K562 (cell line): ENCODE measurements at regions not wholly inside any gene's neighbourhood (a gene's known extent, or its start where the extent isn't known, plus 50 kb on each side); places are given as distances from the start of the nearest gene placed in this dataset.

Experiments
- ATAC-seq: fragments of 200-7000 bp; cut with Tn5 transposase; 3 replicates; pipeline ENCODE4 v1.9.1; 2020; ENCODE audit warnings: moderate library complexity
- BruUV-seq: library from RNA; stranded (reverse); fragments of 400-500 nt; replicated peaks from 2 replicates; lab custom pipeline; 2021; lab: Mats Ljungman, UMichigan
- CTCF ChIA-PET: fragments of 300-600 bp; formaldehyde crosslinking; extraction: SDS; loops from one replicate; lab custom pipeline; 2021; ENCODE audit warnings: low intra/inter-chr PET ratio; lab: Yijun Ruan, JAX
- POLR2A ChIA-PET: fragments of 300-600, 350-650 bp; sonication (Branson Sonifier 250); formaldehyde crosslinking; extraction: SDS; loops from one replicate; lab custom pipeline; 2021; ENCODE audit warnings: antibody characterized with exemption, inconsistent platforms; lab: Yijun Ruan, JAX
- DNase-seq, 4 experiments: peaks; one replicate each; pipeline versions ENCODE4 v3.0.0 to v3.0.0-alpha.2; 2011 to 2018; ENCODE audit warnings: low spot score in 3 of 4, mixed read lengths in 3 of 4; ENCODE audit errors: extremely low read depth in 1 of 4
- FAIRE-seq: peaks from 2 replicates; lab custom pipeline; 2011; peaks lifted over from hg19 to GRCh38; lab: Jason Lieb, UNC
- H2AFZ ChIP-seq: 2 replicates; pipeline ENCODE4 v1.6.0; 2011; ENCODE audit warnings: low read depth, low read length, control low read depth, inconsistent platforms
- H3K27ac ChIP-seq: fragments of 200-600 bp; 3 replicates; pipeline ENCODE4 v1.8.0; 2011; ENCODE audit warnings: low read depth, mild to moderate bottlenecking, control low read depth, inconsistent platforms, low read length, moderate library complexity, mixed read lengths; ENCODE audit errors: extremely low read depth
- H3K27me3 ChIP-seq, 2 experiments: fragments of 300-600 bp in 1 of 2; 2 replicates in 1 of 2; 3 replicates in 1 of 2; pipeline versions ENCODE4 v1.6.0 to v1.8.0; 2011; ENCODE audit warnings: inconsistent platforms in 2 of 2, low read length in 2 of 2, mild to moderate bottlenecking in 1 of 2, mixed read lengths in 1 of 2, moderate library complexity in 1 of 2; ENCODE audit not compliant: control insufficient read depth in 2 of 2, insufficient read depth in 2 of 2
- H3K36me3 ChIP-seq: fragments of 300-600 bp; 3 replicates; pipeline ENCODE4 v1.8.0; 2011; ENCODE audit warnings: mild to moderate bottlenecking, low read length, inconsistent platforms; ENCODE audit not compliant: control insufficient read depth, insufficient read depth
- H3K4me1 ChIP-seq, 2 experiments: fragments of 200-600 bp in 1 of 2; replicated peaks in 1 of 2; 2 replicates in 1 of 2; 3 replicates in 1 of 2; pipeline versions ENCODE4 v1.5.1 to v1.8.0; 2011; ENCODE audit warnings: inconsistent platforms in 2 of 2, low read length in 2 of 2, mild to moderate bottlenecking in 1 of 2, mixed read lengths in 1 of 2, moderate library complexity in 1 of 2; ENCODE audit not compliant: control insufficient read depth in 2 of 2, insufficient read depth in 2 of 2
- H3K4me2 ChIP-seq: 2 replicates; pipeline ENCODE4 v1.6.1; 2011; ENCODE audit warnings: low read length, control low read depth, inconsistent platforms, mixed read lengths; ENCODE audit not compliant: insufficient read depth
- H3K4me3 ChIP-seq: fragments of 200-600 bp; sonication (generic), shearing (Covaris generic); 2 replicates; pipeline ENCODE4 v1.5.1; 2016; ENCODE audit warnings: control low read depth, inconsistent platforms
- H3K79me2 ChIP-seq: fragments of 200-600 bp; 3 replicates; pipeline ENCODE4 v1.8.0; 2011; ENCODE audit warnings: low read length, inconsistent platforms; ENCODE audit not compliant: control insufficient read depth, insufficient read depth
- H3K9ac ChIP-seq, 2 experiments: 2 replicates each; pipeline versions ENCODE4 v1.6.0 to v1.6.1; 2011; ENCODE audit warnings: low read depth in 2 of 2, low read length in 2 of 2, control low read depth in 1 of 2, inconsistent platforms in 1 of 2, mild to moderate bottlenecking in 1 of 2, mixed read lengths in 1 of 2; ENCODE audit not compliant: insufficient read depth in 1 of 2
- H3K9me1 ChIP-seq: one replicate; pipeline ENCODE4 v1.6.0; 2011; ENCODE audit warnings: inconsistent platforms, mild to moderate bottlenecking, low read length, moderate library complexity; ENCODE audit not compliant: control insufficient read depth, insufficient read depth
- H3K9me3 ChIP-seq: replicated peaks from 2 replicates; pipeline ENCODE4 v1.5.1; 2011; ENCODE audit warnings: low read depth, low read length, inconsistent platforms; ENCODE audit not compliant: control insufficient read depth, insufficient read depth
- H4K20me1 ChIP-seq: replicated peaks from 2 replicates; pipeline ENCODE4 v1.6.1; 2011; ENCODE audit warnings: low read length, inconsistent platforms, mixed read lengths; ENCODE audit not compliant: control insufficient read depth, insufficient read depth
- BCL6 ChIP-seq: fragments of 250-450 bp; sonication (Bioruptor Pico); IDR thresholded peaks from 2 replicates; pipeline ENCODE4 v1.4.0; 2020
- HNRNPL ChIP-seq: fragments of 200-400 bp; formaldehyde crosslinking; IDR thresholded peaks from 2 replicates; pipeline ENCODE4 v1.6.1; 2017; ENCODE audit warnings: low read depth, mild to moderate bottlenecking, low read length
- MAFG ChIP-seq: fragments of 450-650 bp; conservative IDR thresholded peaks from 2 replicates; pipeline ENCODE4 v1.6.1; 2016; ENCODE audit warnings: missing genetic modification characterization, missing compliant biosample characterization
- SAFB ChIP-seq: fragments of 200-400 bp; formaldehyde crosslinking; IDR thresholded peaks from 2 replicates; pipeline ENCODE4 v1.6.1; 2017; ENCODE audit warnings: low read depth, low read length, borderline replicate concordance
- SRF ChIP-seq, 2 experiments: fragments of 250-450, 450-650 bp in 1 of 2; sonication (Bioruptor Pico) in 1 of 2; sonication (generic) in 1 of 2; formaldehyde crosslinking; IDR thresholded peaks; 2 replicates each; pipeline versions ENCODE4 v1.5.0 to v1.5.1; 2020 to 2022; ENCODE audit warnings: mild to moderate bottlenecking in 1 of 2, missing genetic modification reagents in 1 of 2
- THRAP3 ChIP-seq: fragments of 450-650 bp; IDR thresholded peaks from 2 replicates; pipeline ENCODE4 v1.6.1; 2016; ENCODE audit warnings: mild to moderate bottlenecking, inconsistent platforms, borderline replicate concordance
- ZNF316 ChIP-seq: fragments of 450-650 bp; IDR thresholded peaks from 2 replicates; pipeline ENCODE4 v1.6.1; 2016
- WGBS: fragments of 100-300 bp; shearing (Covaris generic); methylation state at CpG from one replicate; pipeline ENCODE4 v1.1.6; 2016; ENCODE audit warnings: low coverage, mixed read lengths; ENCODE audit not compliant: insufficient coverage; ENCODE audit errors: missing lambda C conversion rate; 5-methylcytosine and 5-hydroxymethylcytosine counted together
- in situ Hi-C: fragments of 300-500 bp; cut with MboI; formaldehyde crosslinking; loops from 4 replicates; pipeline ENCODE4 v1.15.0; 2018; ENCODE audit warnings: inconsistent platforms, mixed read lengths
- intact Hi-C: fragments of 100-400 bp; cut with micrococcal nuclease; formaldehyde crosslinking; loops from 2 replicates; pipeline ENCODE4 v1.14.2; 2022

- no peak overlapping the region for H3K4me2 ChIP-seq
- no peaks in the 10 kb centered on the region for H3K79me2 ChIP-seq
- in situ Hi-C loops (no loop called here), intact Hi-C loops (no loop called here)
- 0% methylated on average over 1 of the region's 1 CpG for WGBS
- DNase-seq (no peak), ATAC-seq (no peak), FAIRE-seq (no peak)
- CTCF ChIA-PET, result no interaction called here
- no peaks in the 10 kb centered on the region for H3K9me1 ChIP-seq
- POLR2A ChIA-PET, result no interaction called here
- no peaks in the 10 kb centered on the region for H4K20me1 ChIP-seq
- TF ChIP-seq MAFG, result 0 out of 2 replicates have a peak, but pooled peaks have one; percentile 28
- no peak for TF ChIP-seq BCL6 (CRISPR knock-in tag)
- TF ChIP-seq ZNF316, result 0 out of 2 replicates have a peak, but pooled peaks have one; percentile 9
- H3K27me3 ChIP-seq, result 0 out of 5 replicates have a peak, but pooled peaks cover 0 to 2% of the 10 kb centered on the region in 2 experiments
- no peak overlapping the region for H3K9ac ChIP-seq
- no peak overlapping the region for H2AFZ ChIP-seq
- no peaks in the 10 kb centered on the region; the same call in 1 of the 2 replicates for H3K9me3 ChIP-seq
- BruUV-seq, result no TSS peak
- no peak overlapping the region for H3K27ac ChIP-seq
- no peak overlapping the region for H3K4me3 ChIP-seq
- H3K36me3 ChIP-seq, result no peaks in the 10 kb centered on the region
- no peaks in the 10 kb centered on the region for H3K4me1 ChIP-seq
These were observed 120.9 kb upstream of the NAMPT start for GRCh38 chr7:106405697-106406141.

- no peak overlapping the region for H3K4me3 ChIP-seq
- H3K79me2 ChIP-seq, result no peaks in the 10 kb centered on the region
- no peak overlapping the region for H3K4me2 ChIP-seq
- H2AFZ ChIP-seq, result no peak overlapping the region
- no peaks in the 10 kb centered on the region; the same call in 1 of the 2 replicates for H3K9me3 ChIP-seq
- WGBS, result 0% methylated on average over 1 of the region's 1 CpG
- POLR2A ChIA-PET, result interaction anchor here (1.2 to 2.5 kb wide), 5 partner anchors 9 to 27 kb away, joined by 3 to 10 read pairs (median 4); no protein-coding TSS in a partner anchor
- CTCF ChIA-PET, result no interaction called here
- H3K9ac ChIP-seq, result no peak overlapping the region
- H3K27me3 ChIP-seq, result peaks cover 6 to 9% of the 10 kb centered on the region in 2 experiments; a peak in 2 of 5 replicates
- no peak overlapping the region for H3K27ac ChIP-seq
- no peaks in the 10 kb centered on the region for H3K36me3 ChIP-seq
- intact Hi-C loops, result no loop called here
- DNase-seq (no peak), ATAC-seq (no peak), FAIRE-seq (no peak)
- no TSS peak for BruUV-seq
- in situ Hi-C loops, result no loop called here
- peaks cover 0 to 3% of the 10 kb centered on the region in 2 experiments; a peak in 1 of 5 replicates for H3K4me1 ChIP-seq
- no peak for TF ChIP-seq SAFB
- peak in 1 of 2 experiments; percentile 81; a peak in 2 of 4 replicates for TF ChIP-seq SRF (CRISPR knock-in tag; IDR thresholded peaks at IDR 0.05)
- no peak for TF ChIP-seq THRAP3
- no peak for TF ChIP-seq HNRNPL
- no peaks in the 10 kb centered on the region for H3K9me1 ChIP-seq
- H4K20me1 ChIP-seq, result no peaks in the 10 kb centered on the region
These were observed 118.1 kb upstream of the NAMPT start for GRCh38 chr7:106402898-106403297.
